ENCODE measurements at regions not wholly inside any gene's neighbourhood (a gene's known extent, or its start where the extent isn't known, plus 50 kb on each side); places are given as distances from the start of the nearest gene placed in this dataset.

- Histone ChIP-seq H3K9me3 (replicated peaks in 1 of 3) (no peaks in the 10 kb centered on the region), H3K4me1 (replicated peaks in 1 of 2) (no peaks in the 10 kb centered on the region), H3K27ac (no peak overlapping the region), H3K4me3 (no peak overlapping the region), H3K27me3 (no peaks in the 10 kb centered on the region), H3K36me3 (replicated peaks in 1 of 2) (no peaks in the 10 kb centered on the region)
- intact Hi-C loops (cut with DNase I), result no loop called here
- no peak for DNase-seq
- 57 to 76% (median 65%) methylated on average over 3 of the region's 3 CpGs for WGBS, 4 donors
- TF ChIP-seq POLR2A (IDR thresholded peaks at IDR 0.05), result no peak
- TF ChIP-seq CTCF (IDR thresholded peaks at IDR 0.05), result no peak
These were observed 1136.8 kb downstream of the AACS start for GRCh38 chr12:126201981-126202537.

- TF ChIP-seq CTCF (IDR thresholded peaks at IDR 0.05) (no peak), POLR2A (IDR thresholded peaks at IDR 0.05) (no peak)
- Histone ChIP-seq H3K36me3 (replicated peaks in 1 of 2) (no peaks in the 10 kb centered on the region), H3K4me3 (no peak overlapping the region), H3K4me1 (replicated peaks in 1 of 2) (no peaks in the 10 kb centered on the region), H3K27me3 (no peaks in the 10 kb centered on the region), H3K27ac (no peak overlapping the region), H3K9me3 (replicated peaks in 1 of 3) (no peaks in the 10 kb centered on the region)
- no peak for DNase-seq
- intact Hi-C loops (cut with DNase I), result no loop called here
- 42 to 63% (median 54%) methylated on average over 3 of the region's 3 CpGs for WGBS, 4 donors
These were observed 1139.1 kb downstream of the AACS start for GRCh38 chr12:126204326-126204725.

DNA sequence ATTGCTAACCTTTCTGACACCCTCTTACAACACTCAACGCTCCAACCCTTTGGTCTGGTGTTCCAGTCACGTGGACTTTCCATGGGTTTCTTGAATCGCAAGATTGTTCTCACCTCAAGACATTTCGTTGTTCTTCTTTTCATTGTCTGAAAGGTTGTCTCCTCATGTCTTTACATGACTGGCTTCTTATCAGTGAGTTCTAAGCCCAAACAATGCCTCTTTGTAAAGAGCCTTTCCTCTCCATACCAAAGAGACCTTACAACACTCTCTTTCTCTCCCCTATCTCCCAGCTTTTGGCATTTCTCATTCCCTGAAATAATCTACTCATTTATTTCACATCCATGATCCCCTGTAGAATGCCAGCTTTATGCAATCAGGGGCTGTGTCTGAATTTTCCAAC, 1144.8 kb downstream of the AACS start:
- Histone ChIP-seq H3K36me3 (replicated peaks in 1 of 2) (no peaks in the 10 kb centered on the region), H3K4me3 (no peak overlapping the region), H3K4me1 (replicated peaks in 1 of 2) (no peaks in the 10 kb centered on the region), H3K27ac (no peak overlapping the region), H3K27me3 (no peaks in the 10 kb centered on the region), H3K9me3 (replicated peaks in 1 of 3) (no peaks in the 10 kb centered on the region)
- intact Hi-C loops (cut with DNase I), result no loop called here
- 62 to 73% (median 72%) methylated on average over 4 of the region's 4 CpGs for WGBS, 4 donors
- TF ChIP-seq POLR2A (IDR thresholded peaks at IDR 0.05) (no peak), CTCF (IDR thresholded peaks at IDR 0.05) (no peak)
- no peak for DNase-seq

DNA sequence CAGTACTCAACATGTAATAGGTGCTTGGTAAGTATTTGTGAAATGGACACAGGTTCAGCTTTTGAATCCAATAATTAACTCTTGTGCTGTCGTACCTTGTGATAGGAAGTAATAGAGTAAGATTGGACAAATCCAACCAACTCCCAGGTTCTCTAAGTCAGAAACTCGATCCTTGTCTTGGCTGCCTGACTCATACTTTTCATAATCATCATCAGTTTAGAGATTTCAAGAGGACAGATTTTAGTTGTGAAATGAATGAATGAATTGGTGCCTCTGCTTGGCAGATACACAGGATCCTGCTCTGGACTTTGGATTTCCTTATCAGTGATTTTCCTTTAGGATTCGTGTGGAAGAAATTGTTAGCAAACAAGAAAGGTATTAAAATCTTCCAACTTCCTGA, 1145.2 kb downstream of the AACS start:
- Histone ChIP-seq H3K4me1 (replicated peaks in 1 of 2) (no peaks in the 10 kb centered on the region), H3K27ac (no peak overlapping the region), H3K27me3 (no peaks in the 10 kb centered on the region), H3K36me3 (replicated peaks in 1 of 2) (no peaks in the 10 kb centered on the region), H3K9me3 (replicated peaks in 1 of 3) (no peaks in the 10 kb centered on the region), H3K4me3 (no peak overlapping the region)
- TF ChIP-seq POLR2A (IDR thresholded peaks at IDR 0.05) (no peak), CTCF (IDR thresholded peaks at IDR 0.05) (no peak)
- intact Hi-C loops (cut with DNase I), result no loop called here
- DNase-seq, result no peak
- WGBS, 4 donors, result 67 to 73% (median 70%) methylated on average over 3 of the region's 3 CpGs

Measured in adrenal gland (tissue), 9 donors.